ENCODE measurements at regions not wholly inside any gene's neighbourhood (a gene's known extent, or its start where the extent isn't known, plus 50 kb on each side); places are given as distances from the start of the nearest gene placed in this dataset.

DNA sequence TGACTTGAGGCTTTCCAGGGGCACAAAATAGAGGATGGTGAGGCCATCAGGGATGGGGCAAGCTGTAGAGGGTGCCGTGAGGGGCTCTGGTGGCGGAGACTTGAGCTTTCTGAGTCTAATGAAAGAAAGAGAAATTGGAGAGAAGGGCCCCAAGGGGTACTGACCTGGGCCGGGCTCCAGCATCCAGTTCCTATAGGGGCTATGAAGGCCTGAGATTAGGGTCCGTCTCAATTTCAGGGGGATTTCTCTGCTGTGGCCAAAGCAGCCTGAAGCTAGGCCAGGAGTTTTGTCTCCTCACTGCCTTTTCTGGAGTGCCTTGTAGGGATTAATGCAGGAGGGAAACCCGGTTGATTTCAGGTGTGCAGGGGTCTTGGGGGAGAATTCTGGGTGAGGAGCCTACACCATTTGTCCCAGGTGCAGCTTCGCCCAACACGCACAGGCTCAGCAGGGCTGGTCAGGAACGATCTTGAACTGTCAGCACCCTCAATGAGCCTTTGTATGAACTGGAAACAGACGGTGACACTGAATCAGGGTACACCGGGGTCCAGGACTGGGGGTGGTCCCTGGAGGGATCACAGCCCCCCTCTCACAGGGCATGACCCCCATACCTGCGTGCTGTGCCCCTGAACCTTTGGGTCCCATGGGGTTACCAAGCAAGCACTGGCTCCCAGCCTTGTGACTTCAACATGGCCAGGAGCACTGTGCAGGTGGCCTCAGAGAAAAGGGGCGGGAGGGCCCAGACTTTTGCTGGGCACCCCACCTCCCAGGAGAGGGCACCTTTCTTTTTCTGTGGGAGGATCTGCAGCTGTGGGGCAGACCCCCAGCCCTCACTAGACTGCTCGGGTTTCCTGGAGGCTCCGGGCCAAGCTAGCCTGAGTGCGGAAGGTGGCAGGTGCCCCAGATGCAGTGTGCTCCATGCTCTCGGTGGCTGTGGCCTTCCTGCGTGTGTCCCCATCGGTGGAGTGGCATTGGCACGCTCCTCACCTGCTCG lies 122.9 kb upstream of the RET start:
- Mint-ChIP-seq H3K4me1 (no peaks in the 10 kb centered on the region), H3K4me3 (no peak overlapping the region), H3K36me3 (no peaks in the 10 kb centered on the region), H3K9me3 (no peaks in the 10 kb centered on the region), H3K27ac (no peak overlapping the region), H3K27me3 (peaks cover 10% of the 10 kb centered on the region)
- no peak for DNase-seq

DNA sequence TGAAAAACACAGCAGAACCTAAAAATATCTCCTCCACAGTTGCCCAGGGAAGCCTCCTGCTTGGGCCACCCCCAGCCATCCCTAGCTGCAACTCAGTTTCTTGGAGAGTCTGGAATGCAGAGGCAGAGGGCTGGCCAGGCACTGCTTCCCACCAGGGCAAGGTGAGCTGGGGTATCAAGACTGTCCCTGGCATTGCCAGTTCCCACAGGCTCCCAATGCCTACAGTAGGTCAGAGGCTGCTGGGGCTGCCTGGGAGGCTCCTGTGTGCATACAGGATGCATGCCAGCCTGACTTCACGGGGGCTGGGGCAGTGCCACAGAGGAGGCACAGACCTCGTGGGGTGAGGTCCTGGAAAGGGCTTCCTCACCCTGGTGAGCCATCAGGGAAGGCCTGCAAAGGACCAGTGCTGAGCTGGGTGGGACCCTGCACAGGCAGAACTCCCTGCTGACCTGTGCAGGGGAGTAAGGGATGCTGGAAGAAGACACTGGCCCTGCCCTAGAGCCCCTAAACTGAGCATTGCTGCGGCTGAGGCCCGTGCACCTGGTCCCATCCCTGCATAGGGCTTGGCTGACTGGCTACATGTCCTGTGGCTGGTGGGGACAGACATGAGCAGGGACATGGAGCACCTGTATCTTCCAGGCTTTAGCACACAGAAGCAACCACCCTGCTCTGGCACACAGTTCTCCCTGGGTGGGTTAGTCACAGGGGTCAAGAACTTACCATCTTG lies 121.9 kb upstream of the RET start:
- peaks cover 10% of the 10 kb centered on the region for H3K27me3 Mint-ChIP-seq
- no peaks in the 10 kb centered on the region for H3K36me3 Mint-ChIP-seq
- H3K4me3 Mint-ChIP-seq, result no peak overlapping the region
- no peaks in the 10 kb centered on the region for H3K4me1 Mint-ChIP-seq
- no peaks in the 10 kb centered on the region for H3K9me3 Mint-ChIP-seq
- no peak overlapping the region for H3K27ac Mint-ChIP-seq
- DNase-seq, result no peak

DNA sequence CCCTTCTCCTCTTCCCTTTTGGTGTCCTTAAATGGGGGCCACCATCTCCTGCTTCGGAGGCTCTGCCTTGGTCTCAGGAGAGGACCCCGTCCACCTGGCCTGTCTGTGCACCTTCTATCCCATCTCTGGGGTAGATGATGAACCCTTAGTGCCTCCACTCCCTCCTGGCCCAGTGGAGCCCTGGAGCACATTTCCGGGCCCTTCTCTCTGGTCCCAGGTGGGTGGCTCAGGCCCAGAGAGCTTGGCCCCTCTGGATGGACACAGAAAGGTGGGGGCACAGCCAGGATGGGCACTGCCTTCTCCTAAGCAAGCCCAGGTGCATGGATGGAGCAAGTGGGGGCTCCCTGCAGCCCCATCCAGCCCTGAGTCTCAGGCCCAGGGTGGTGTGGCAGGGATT lies 121.4 kb upstream of the RET start:
- no peak for DNase-seq
- Mint-ChIP-seq H3K36me3 (no peaks in the 10 kb centered on the region), H3K4me1 (no peaks in the 10 kb centered on the region), H3K27me3 (peaks cover 9% of the 10 kb centered on the region), H3K9me3 (no peaks in the 10 kb centered on the region), H3K4me3 (no peak overlapping the region), H3K27ac (no peak overlapping the region)

DNA sequence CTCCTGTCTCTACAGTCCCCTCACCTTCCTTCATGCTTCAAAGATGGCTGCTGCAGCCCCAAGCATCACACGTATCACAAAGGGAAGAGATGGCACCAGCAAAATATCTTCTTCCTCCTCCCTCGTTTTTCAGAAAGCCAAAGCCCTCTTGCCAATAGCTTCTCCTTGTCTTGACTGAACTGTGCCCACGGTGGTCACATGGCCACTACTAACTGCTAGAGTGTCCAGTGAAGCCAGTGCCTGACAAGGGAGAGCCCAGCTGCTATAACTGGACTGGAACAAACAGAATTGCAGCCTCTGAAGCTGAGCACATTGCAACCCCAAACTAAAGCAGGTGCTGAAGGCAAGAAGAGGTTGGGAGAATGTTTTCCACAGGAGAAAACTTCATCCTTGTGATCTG lies 120.8 kb upstream of the RET start:
- peaks cover 5% of the 10 kb centered on the region for H3K27me3 Mint-ChIP-seq
- H3K4me1 Mint-ChIP-seq, result no peaks in the 10 kb centered on the region
- no peak overlapping the region for H3K4me3 Mint-ChIP-seq
- no peaks in the 10 kb centered on the region for H3K36me3 Mint-ChIP-seq
- no peaks in the 10 kb centered on the region for H3K9me3 Mint-ChIP-seq
- no peak for DNase-seq
- no peak overlapping the region for H3K27ac Mint-ChIP-seq

DNA sequence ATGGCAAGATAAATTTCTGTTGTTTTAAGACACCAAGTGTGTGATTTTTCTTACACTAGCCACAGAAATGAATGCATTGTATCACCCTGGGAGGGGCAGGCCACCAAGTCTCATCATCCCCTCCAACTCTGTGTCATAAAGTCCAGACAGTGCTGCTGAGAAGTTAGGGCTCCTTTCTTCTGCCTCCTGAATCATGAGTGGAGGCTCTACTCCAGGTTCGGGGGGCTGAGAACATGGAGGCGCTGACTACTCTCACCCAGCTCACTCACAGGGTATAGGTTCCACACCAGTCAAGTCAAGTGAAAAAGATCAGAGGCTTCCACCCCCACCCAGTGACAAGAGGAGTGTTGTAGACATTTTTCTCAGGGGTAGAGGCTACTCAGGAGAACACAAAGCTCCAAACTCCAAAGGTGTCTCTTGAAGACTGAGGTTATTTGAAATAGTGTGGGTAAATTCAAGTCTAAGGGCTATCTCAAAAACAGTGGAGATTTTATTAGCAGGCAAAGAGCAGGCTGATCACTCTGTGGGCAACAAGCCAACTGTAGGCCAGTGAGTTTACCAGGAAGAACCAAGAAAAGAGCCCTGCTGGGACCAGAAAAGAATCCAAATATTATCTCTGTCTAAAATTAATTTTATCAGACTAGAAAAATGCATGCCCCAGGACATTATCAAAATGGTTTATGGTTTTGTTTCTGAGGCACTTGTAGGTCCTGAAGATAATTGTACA lies 118.6 kb upstream of the RET start:
- Mint-ChIP-seq H3K4me1 (no peaks in the 10 kb centered on the region), H3K36me3 (no peaks in the 10 kb centered on the region), H3K9me3 (no peaks in the 10 kb centered on the region), H3K27ac (no peak overlapping the region), H3K4me3 (no peak overlapping the region), H3K27me3 (no peaks in the 10 kb centered on the region)
- DNase-seq, result no peak

DNA sequence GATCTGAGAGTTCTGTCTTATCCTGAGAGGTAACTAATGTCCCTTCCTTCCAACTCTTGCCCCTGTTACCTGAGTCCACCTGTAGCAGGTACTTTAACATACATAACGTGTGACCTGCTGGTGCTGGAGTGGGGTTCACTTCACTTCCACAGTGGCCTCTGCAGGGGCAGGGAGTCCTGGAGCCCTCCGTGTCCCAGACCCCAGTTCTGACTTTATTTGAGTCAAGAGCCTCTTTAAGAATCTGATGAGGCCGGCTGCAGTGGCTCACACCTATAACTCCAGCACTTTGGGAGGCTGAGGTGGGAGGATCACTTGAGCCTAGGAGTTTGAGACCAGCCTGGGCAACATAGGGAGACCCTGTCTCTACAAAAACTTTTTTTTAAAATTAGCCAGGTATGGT lies 117.0 kb upstream of the RET start:
- no peaks in the 10 kb centered on the region for H3K36me3 Mint-ChIP-seq
- H3K27me3 Mint-ChIP-seq, result no peaks in the 10 kb centered on the region
- DNase-seq, result no peak
- H3K27ac Mint-ChIP-seq, result no peak overlapping the region
- H3K4me3 Mint-ChIP-seq, result no peak overlapping the region
- H3K9me3 Mint-ChIP-seq, result no peaks in the 10 kb centered on the region
- no peaks in the 10 kb centered on the region for H3K4me1 Mint-ChIP-seq

DNA sequence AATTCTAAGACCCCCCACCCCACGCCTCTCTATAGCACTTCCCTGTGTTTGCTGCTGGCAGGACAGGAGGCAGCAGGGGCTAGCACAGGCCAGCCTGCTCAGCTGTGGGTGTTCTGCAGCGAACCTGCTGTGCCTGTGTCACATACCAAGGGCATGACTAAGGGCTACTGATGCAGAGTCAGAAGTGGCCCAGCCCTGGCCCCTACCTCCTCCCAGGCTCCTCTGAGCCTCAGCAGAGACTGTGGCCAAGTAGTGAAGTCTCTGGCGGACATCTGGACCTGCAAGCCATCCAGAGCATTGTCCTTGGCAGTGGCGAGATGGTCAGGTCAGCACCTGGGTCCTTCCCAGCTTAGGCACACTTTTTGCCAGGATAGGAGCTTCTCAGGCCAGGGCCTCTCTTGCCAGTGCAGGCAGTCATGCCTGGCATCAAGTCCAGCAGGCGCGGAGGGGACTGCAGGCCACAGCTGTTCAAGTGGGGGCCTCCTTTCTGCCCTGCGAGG lies 116.3 kb upstream of the RET start:
- no peaks in the 10 kb centered on the region for H3K36me3 Mint-ChIP-seq
- H3K27me3 Mint-ChIP-seq, result no peaks in the 10 kb centered on the region
- no peak overlapping the region for H3K27ac Mint-ChIP-seq
- no peak for DNase-seq
- no peaks in the 10 kb centered on the region for H3K4me1 Mint-ChIP-seq
- H3K9me3 Mint-ChIP-seq, result no peaks in the 10 kb centered on the region
- no peak overlapping the region for H3K4me3 Mint-ChIP-seq

DNA sequence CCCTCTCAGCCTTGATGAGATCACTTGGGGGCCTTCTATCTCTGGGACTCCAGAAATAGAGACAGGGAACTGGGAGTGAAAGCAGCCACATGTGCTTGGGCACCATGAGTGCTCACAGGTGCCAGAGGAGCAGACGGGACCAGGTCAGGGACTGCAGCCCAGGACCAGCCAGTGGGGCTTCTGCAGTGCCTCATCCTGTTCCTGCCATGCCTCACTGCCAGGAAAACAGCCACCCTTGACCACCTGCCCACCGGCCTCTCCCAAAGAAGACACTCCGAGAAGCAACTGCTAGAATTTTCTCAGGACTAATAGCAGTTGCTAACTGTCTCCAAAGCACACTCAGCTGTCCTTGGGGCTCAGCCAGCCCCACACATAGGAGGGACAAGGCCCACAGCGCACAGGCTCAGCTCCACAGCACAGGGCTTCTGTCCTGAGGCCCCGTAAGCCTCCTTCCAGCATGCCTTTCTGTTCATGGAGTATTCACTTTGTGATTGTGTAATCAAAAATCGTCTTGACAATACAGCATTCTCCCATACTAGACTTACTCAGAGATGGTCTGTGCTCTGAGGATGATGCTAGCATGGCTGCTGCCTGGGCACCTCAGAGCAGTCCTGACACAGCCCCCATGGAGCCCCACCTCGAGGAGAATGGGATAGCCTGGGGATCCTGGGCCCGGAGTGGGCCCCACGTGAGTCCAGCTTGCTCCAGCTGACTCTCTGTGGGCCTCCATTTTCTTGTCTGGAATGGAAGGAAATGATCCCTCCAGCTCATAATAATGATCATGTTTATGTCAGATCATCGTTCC lies 115.7 kb upstream of the RET start:
- H3K36me3 Mint-ChIP-seq, result no peaks in the 10 kb centered on the region
- H3K4me3 Mint-ChIP-seq, result no peak overlapping the region
- H3K4me1 Mint-ChIP-seq, result no peaks in the 10 kb centered on the region
- H3K27me3 Mint-ChIP-seq, result peaks cover 5% of the 10 kb centered on the region
- no peaks in the 10 kb centered on the region for H3K9me3 Mint-ChIP-seq
- H3K27ac Mint-ChIP-seq, result no peak overlapping the region
- DNase-seq, result no peak

DNA sequence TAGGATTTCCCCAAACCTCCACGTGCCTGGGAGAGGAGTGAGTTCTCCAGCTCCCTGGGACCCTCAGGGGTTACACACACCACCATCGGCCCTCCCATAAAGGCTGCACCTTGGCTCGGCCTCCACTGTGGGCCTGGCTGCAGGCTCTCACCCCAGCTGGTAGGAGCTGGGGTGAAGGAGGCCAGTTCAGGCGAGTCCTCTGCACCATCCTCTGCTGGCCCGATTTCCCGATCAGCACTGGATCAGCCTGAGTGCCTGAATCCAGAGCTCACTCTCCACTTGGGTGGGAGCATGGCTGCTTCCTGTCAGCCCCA lies 115.1 kb upstream of the RET start:
- Mint-ChIP-seq H3K27me3 (peaks cover 5% of the 10 kb centered on the region), H3K4me3 (no peak overlapping the region), H3K4me1 (no peaks in the 10 kb centered on the region), H3K36me3 (no peaks in the 10 kb centered on the region), H3K9me3 (no peaks in the 10 kb centered on the region), H3K27ac (no peak overlapping the region)
- DNase-seq, result no peak

DNA sequence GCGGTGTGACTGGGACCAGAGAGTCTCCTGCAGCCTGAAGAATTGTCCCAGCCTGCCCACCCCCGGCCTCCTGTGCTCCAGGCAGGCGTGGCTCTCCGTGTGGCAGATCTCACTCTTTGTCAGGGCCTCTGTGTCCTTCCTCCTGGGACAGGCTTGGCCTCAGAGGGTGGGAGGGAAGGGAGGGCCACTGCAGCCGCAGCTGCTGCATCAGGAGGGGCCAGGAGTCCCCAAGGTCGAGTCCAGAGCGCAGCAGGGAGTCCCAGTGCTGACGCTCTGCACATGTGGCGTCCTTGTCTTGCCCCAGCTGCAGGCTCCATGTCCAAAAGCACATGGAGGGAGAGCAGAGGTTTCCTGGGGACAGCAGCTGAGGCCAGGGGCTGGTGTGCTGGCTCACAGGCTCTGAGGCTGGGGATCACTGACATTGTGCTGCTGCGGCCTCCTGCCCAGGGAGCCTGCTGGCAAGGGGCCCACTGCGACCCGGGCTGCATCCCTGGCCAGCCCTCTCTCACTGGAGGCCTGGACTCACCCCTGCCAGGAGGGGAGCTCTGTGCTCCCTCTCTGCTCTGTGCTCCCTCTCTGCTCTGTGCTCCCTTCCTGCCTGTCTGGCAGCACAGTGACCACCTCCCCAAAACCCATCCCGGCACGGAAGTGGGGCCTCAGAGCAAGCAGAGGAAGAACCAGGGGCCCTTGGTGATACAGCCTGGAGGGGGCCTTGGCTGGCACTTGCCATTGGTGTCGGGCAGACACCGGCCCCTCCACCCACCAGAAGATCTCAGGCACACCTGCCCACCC lies 114.6 kb upstream of the RET start:
- no peaks in the 10 kb centered on the region for H3K4me1 Mint-ChIP-seq
- DNase-seq, result no peak
- H3K9me3 Mint-ChIP-seq, result no peaks in the 10 kb centered on the region
- H3K36me3 Mint-ChIP-seq, result no peaks in the 10 kb centered on the region
- no peak overlapping the region for H3K27ac Mint-ChIP-seq
- H3K27me3 Mint-ChIP-seq, result peaks cover 5% of the 10 kb centered on the region
- H3K4me3 Mint-ChIP-seq, result no peak overlapping the region

DNA sequence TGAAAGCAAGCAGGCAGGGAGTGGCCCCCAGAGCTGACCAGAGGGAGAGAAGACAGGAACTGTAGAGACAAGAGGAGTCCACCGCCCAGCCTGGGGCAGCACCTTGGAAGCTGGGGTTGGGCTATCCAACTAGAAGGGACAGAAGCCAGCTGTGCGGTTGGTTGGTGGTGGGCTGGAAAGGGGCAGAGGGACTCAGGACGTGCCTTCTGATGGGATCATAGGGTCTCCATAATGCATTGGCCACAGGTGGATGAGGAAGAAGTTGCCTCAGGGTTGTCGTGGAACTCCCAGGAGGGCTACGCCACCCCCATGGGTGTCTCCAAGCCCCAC lies 114.0 kb upstream of the RET start:
- Mint-ChIP-seq H3K36me3 (no peaks in the 10 kb centered on the region), H3K27me3 (peaks cover 5% of the 10 kb centered on the region), H3K4me3 (no peak overlapping the region), H3K27ac (no peak overlapping the region), H3K4me1 (no peaks in the 10 kb centered on the region), H3K9me3 (no peaks in the 10 kb centered on the region)
- DNase-seq, result no peak

DNA sequence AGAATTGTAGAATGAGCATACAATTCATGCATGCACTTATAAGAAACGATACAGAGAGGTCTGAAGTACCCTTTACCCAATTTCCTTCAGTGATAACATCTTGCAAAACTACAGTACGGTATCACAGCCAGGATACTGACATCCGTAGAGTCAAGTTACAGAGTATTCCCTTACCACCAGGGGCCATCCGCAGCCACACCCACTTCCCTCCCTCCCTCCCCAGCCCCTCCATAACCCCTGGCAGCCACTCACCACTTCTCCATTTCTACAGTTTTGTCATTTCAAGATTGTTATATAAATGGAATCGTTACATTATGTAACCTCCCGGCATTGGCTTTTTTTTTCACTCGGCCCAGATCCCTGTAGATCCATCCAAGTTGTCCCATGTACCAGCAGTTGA lies 113.6 kb upstream of the RET start:
- Mint-ChIP-seq H3K27me3 (peaks cover 5% of the 10 kb centered on the region), H3K4me3 (no peak overlapping the region), H3K36me3 (no peaks in the 10 kb centered on the region), H3K9me3 (no peaks in the 10 kb centered on the region), H3K4me1 (no peaks in the 10 kb centered on the region), H3K27ac (no peak overlapping the region)
- no peak for DNase-seq

DNA sequence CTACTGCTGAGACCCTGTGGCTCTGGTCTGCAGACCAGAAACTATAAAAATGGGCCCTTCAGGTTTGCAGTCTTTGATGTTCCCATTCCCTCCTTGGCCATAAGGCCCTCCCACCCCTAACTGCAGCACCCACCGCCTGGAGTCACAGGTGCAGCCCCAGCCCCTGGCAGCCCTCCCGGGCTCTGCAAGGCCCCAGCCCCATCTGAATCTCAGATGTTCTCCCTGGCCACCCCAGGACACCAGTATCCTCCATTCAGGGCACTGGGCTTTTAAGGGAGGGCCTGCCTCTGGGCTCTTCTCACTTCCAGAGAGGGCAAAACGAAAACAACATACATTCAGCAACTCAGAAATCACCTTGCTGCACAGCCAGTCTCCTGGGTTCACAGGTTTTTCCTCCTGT lies 107.7 kb upstream of the RET start:
- DNase-seq, result no peak
- no peak overlapping the region for H3K4me3 Mint-ChIP-seq
- H3K27ac Mint-ChIP-seq, result no peak overlapping the region
- H3K36me3 Mint-ChIP-seq, result no peaks in the 10 kb centered on the region
- H3K9me3 Mint-ChIP-seq, result no peaks in the 10 kb centered on the region
- peaks cover 5% of the 10 kb centered on the region for H3K27me3 Mint-ChIP-seq
- H3K4me1 Mint-ChIP-seq, result no peaks in the 10 kb centered on the region

DNA sequence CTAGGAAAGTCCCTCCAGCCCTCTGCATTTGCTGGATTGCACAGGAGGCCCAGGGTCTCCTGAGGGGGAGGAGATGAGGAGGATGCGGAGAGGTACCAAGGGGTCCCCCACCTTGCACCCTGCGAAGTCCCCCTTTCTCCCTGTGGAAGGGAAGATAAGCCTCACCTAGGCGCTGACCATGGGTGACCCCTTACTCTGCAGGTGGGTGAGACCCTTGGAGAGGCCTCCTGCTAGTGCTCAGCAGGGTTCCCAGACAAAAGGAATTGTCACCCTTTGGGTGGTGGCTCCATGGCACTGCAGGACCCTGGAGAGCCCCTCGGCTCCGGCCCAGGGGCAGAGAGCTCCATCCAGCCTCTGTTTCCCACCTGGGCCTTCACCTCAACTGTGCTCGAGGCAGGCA lies 107.0 kb upstream of the RET start:
- H3K9me3 Mint-ChIP-seq, result no peaks in the 10 kb centered on the region

More for the DNA sequence above, 107.0 kb upstream of the RET start:
- no peaks in the 10 kb centered on the region for H3K4me1 Mint-ChIP-seq
- no peak overlapping the region for H3K27ac Mint-ChIP-seq
- peaks cover 5% of the 10 kb centered on the region for H3K27me3 Mint-ChIP-seq
- no peaks in the 10 kb centered on the region for H3K36me3 Mint-ChIP-seq
- no peak for DNase-seq
- H3K4me3 Mint-ChIP-seq, result no peak overlapping the region
